ENCODE measurements at regions not wholly inside any gene's neighbourhood (a gene's known extent, or its start where the extent isn't known, plus 50 kb on each side); places are given as distances from the start of the nearest gene placed in this dataset.

GRCh38 chr20:57892471-57892870, 182.7 kb upstream of the PMEPA1 start:
- H3K4me1 ChIP-seq = no peaks in the 10 kb centered on the region
- H3K4me3 ChIP-seq = no peak overlapping the region
- DNase-seq (ENCODE audit: low spot score in 2 of 2) = peak in 1 of 2 donors; percentile 36
- H3K27me3 ChIP-seq = no peaks in the 10 kb centered on the region
- no peak for TF ChIP-seq POLR2A (IDR thresholded peaks at IDR 0.05)
- TF ChIP-seq POLR2AphosphoS5 (IDR thresholded peaks at IDR 0.05) = no peak
- TF ChIP-seq CTCF (IDR thresholded peaks at IDR 0.05) = no peak
- H3K27ac ChIP-seq = no peak overlapping the region
- no peaks in the 10 kb centered on the region for H3K9me3 ChIP-seq
- H3K36me3 ChIP-seq = no peaks in the 10 kb centered on the region
- intact Hi-C loops (cut with DNase I; ENCODE audit: low total_unique reads) = no loop called here

DNA sequence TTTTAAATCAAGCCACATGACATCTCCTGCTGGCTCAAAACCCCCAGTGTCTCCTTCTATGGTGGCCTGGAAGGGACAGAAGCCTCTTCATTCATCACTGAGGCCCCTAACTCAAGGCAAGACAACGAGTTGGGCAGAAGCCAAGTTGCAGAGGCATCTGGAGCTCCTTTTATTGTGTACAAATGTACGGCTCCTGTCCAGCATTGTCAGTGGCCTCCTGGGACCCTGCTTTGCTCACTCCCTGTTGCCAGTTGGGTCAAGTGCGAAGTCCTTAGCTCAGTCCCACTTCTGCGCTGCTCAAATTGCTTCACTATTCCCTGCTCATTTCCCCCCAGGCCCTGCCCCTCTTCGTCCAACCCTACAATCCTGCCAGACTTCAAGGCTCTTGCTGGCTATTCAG, 181.2 kb upstream of the PMEPA1 start:
- Histone ChIP-seq H3K4me1 (no peaks in the 10 kb centered on the region), H3K27ac (no peak overlapping the region), H3K9me3 (no peaks in the 10 kb centered on the region), H3K36me3 (no peaks in the 10 kb centered on the region), H3K27me3 (no peaks in the 10 kb centered on the region), H3K4me3 (no peak overlapping the region)
- TF ChIP-seq CTCF (IDR thresholded peaks at IDR 0.05) = no peak
- TF ChIP-seq POLR2AphosphoS5 (IDR thresholded peaks at IDR 0.05) = no peak
- no peak for TF ChIP-seq POLR2A (IDR thresholded peaks at IDR 0.05)
- DNase-seq (ENCODE audit: low spot score in 2 of 2) = peak in 1 of 2 donors; percentile 24
- intact Hi-C loops (cut with DNase I; ENCODE audit: low total_unique reads) = no loop called here

DNA sequence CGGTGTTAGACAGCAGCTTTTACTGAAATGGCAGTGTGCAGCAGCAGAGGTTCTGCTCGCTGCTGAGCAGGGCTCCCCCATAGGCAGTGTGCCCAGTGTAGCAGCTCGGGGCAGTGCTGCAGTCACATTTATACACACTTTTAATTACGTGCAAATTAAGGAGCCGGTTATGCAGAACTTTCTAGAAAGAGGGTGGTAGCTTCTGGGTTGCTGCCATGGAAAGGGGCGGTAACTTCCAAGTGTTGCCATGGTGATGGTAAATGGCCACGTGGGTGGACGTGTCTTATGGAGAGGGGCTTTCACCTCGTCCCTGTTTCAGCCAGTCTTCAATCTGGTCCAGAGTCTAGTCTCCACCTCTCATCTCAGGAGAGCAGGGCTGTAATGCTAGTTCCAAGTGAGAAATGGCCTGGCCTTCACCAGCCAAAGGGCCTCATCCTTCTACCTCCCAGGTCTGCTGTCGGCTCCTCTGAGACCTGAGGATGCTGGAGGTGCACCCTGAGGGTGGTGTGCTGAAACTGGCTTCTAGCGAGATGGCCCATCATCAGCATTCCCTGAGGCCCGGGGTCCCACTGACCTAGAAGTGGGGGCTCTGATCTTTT, 180.5 kb upstream of the PMEPA1 start:
- H3K36me3 ChIP-seq = no peaks in the 10 kb centered on the region
- TF ChIP-seq POLR2AphosphoS5 (IDR thresholded peaks at IDR 0.05) (no peak), CTCF (IDR thresholded peaks at IDR 0.05) (no peak)
- no peaks in the 10 kb centered on the region for H3K4me1 ChIP-seq
- no peak overlapping the region for H3K27ac ChIP-seq
- DNase-seq (ENCODE audit: low spot score in 2 of 2) = no peak
- H3K9me3 ChIP-seq = no peaks in the 10 kb centered on the region
- no peaks in the 10 kb centered on the region for H3K27me3 ChIP-seq
- H3K4me3 ChIP-seq = no peak overlapping the region
- intact Hi-C loops (cut with DNase I; ENCODE audit: low total_unique reads) = no loop called here

DNA sequence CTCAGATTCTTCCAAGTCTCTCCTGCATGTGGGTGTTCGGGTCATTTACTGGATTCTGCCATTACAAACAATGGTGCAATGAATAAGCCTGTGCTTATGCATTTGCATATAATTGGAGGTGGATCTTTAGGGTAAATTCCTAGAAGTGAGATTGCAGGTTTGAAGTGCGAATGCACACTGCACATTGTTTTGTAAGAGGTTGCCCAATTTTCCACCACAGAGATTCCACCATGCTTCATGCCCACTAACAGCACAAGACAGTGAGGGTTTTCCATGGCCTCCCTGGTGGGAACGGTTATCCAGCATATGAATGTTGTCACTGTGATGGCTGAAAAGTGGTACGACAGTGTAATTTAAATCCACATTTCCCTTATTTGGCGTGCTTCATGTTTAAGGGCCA, 178.8 kb upstream of the PMEPA1 start:
- intact Hi-C loops (cut with DNase I; ENCODE audit: low total_unique reads) = no loop called here
- Histone ChIP-seq H3K9me3 (no peaks in the 10 kb centered on the region), H3K27ac (no peak overlapping the region), H3K27me3 (no peaks in the 10 kb centered on the region), H3K4me1 (no peaks in the 10 kb centered on the region), H3K4me3 (no peak overlapping the region), H3K36me3 (no peaks in the 10 kb centered on the region)
- DNase-seq (ENCODE audit: low spot score in 2 of 2) = no peak
- TF ChIP-seq POLR2A (IDR thresholded peaks at IDR 0.05) = no peak
- TF ChIP-seq CTCF (IDR thresholded peaks at IDR 0.05) = no peak
- TF ChIP-seq POLR2AphosphoS5 (IDR thresholded peaks at IDR 0.05) = no peak

GRCh38 chr20:57884956-57885355, 175.1 kb upstream of the PMEPA1 start:
- Histone ChIP-seq H3K36me3 (no peaks in the 10 kb centered on the region), H3K4me1 (no peaks in the 10 kb centered on the region), H3K9me3 (no peaks in the 10 kb centered on the region), H3K27ac (no peak overlapping the region), H3K27me3 (no peaks in the 10 kb centered on the region), H3K4me3 (no peak overlapping the region)
- DNase-seq (ENCODE audit: low spot score in 2 of 2) = no peak
- TF ChIP-seq CTCF (IDR thresholded peaks at IDR 0.05) (no peak), POLR2A (IDR thresholded peaks at IDR 0.05) (no peak), POLR2AphosphoS5 (IDR thresholded peaks at IDR 0.05) (no peak)
- intact Hi-C loops (cut with DNase I; ENCODE audit: low total_unique reads) = no loop called here

Measured in breast epithelium (tissue), 4 donors.